Erythroblast (primary cell): ENCODE measurements at regions not wholly inside any gene's neighbourhood (a gene's known extent, or its start where the extent isn't known, plus 50 kb on each side); places are given as distances from the start of the nearest gene placed in this dataset.

Experiments
- GATA1 ChIP-seq: IDR thresholded peaks from 2 replicates; pipeline ENCODE4 v1.6.1; 2011; ENCODE audit warnings: low read depth, mild to moderate bottlenecking, control low read depth, low read length, moderate library complexity
- POLR2A ChIP-seq: IDR thresholded peaks from 2 replicates; pipeline ENCODE4 v1.6.1; 2011; ENCODE audit warnings: mild to moderate bottlenecking, low read length

GRCh38 chr2:196361606-196362326 lies 190.4 kb upstream of the STK17B start:
- TF ChIP-seq POLR2A: no peak
- TF ChIP-seq GATA1: no peak
